ENCODE measurements at regions not wholly inside any gene's neighbourhood (a gene's known extent, or its start where the extent isn't known, plus 50 kb on each side); places are given as distances from the start of the nearest gene placed in this dataset.

DNA sequence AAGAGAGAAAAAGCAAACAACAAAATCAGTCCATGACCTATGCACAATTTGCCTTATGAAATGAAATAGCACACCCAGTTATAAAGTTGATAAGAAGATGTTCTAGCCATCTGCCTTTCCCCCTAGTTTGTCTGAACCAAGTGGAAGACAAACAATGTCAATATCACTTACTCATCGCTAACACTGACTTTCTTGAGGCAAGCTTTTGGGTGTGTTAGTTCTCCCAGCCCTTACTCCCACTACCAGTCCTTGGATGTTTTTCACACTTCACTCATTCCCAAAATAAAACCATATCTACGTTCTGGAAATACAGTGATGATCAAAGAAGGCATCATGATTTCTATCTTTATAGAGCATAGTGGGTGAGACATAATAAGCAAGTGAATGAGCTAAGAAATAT is 393.8 kb downstream of the PCDH20 start:
- DNase-seq = no peak

DNA sequence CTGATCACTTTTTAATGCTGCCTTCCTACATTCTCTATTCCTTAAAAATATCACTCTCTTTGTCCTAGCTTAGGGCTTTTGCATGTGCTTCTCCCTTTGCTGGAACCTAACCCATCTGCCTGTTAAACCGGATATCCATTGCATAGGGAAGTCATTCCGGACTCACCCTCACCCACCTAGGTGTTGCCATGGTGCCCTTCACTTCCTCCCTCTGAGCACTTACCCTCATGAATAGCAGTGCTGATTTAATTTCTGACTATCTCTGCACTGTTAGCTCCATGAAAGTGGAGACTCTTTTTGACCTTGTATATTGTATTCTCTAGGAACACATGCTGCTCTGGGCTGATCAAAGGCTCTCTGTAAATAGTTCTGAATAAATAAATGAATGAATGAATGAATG is 401.9 kb downstream of the PCDH20 start:
- no peak for DNase-seq

DNA sequence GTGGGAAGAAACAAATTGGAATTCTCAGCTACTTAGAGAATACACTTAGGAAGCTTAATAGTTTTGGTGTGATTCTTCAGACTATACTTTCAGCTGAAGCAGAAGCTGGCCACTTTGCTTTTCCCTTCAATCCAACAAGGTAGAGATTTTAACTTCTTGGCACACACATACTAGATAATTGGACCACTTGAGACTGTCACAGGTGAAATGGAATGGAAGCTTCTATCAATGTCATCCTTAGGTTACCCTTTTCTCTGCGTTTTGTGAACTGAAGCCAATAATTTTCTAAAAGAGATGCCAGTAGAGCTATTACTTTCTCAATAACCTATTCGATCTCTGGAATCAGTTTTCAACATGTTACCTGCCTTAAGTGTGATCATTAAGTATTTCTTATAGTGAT is 405.3 kb downstream of the PCDH20 start:
- no peak for DNase-seq

- DNase-seq = no peak
Measured at GRCh38 chr13:61002686-61003085, 413.0 kb downstream of the PCDH20 start.

- no peak for DNase-seq
Measured at GRCh38 chr13:60990032-60990733, 425.5 kb downstream of the PCDH20 start.

DNA sequence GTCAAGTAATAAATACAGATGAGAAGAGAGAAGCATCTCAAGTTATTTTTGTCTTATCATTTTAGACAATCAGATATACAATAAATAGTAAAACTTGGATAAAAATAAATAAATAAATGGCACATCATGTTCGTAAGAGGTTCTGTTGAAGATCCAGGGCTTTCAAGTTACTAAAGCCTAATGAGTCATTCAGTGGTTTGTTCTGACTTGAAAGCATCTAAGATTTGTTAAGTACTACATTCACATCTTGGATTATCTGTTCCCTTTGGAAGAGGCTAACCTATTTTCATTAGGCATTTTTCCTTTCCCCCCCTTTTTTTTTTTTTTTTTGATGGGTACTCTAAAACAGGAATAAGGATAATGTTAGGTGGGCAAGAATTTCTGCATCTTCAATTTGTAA is 429.3 kb downstream of the PCDH20 start:
- no peak for DNase-seq

DNA sequence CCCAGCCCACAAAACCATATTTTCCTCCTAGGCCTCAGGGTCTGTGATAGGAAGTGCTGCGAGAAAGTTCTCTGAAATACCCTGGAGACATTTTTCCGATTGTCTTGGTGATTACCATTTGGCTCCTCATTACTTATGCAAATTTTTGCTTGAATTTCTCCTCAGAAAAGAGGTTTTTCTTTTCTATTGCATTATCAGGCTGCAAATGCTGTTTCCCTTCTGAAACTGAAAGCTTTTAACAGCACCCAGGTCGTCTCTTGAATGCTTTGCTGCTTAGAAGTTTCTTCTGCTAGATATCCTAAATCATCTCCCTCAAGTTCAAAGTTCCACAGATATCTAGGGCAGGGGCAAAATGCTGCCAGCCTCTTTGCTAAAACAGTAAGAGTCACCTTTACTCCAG is 434.2 kb downstream of the PCDH20 start:
- DNase-seq = no peak

DNA sequence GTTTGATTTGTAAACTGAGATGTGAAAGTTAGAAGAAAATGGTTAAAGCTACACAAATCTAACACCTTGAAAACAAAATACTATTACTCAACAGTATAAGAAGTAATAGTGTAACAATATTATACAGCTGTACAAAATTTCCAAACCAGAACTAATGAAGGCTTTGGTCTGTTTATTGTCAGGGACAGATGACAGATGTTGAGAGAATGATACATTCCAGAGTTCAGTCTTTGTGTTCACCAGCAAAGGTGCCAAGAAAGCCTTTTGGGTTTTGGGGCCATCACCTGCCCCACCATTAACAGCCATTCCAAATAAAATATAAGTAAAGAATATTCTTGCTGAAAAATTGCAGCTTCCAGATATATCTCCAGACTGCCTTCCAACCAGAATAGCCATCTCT is 439.3 kb downstream of the PCDH20 start:
- no peak for DNase-seq

- DNase-seq = no peak
Measured at GRCh38 chr13:60974296-60974695, 441.4 kb downstream of the PCDH20 start.

DNA sequence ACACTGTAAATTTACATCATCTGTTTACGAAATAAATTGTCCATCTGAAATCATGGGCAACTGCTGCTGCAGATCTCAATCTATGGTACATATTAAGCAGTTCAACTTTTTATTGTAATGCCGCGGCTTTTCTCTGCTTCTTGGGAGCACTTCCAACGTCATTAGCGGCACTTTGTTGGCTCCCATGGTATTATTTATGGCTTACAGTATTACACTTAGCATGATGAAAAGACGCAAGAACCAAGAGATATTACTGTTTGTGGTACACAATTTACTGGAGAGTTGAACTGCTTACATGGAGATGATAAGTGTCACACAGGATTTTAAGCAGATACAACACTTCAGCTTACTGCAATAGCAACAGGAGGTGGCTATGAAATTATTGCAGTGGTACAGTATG is 442.1 kb downstream of the PCDH20 start:
- no peak for DNase-seq

- no peak for DNase-seq
Measured at GRCh38 chr13:60970736-60971135, 444.9 kb downstream of the PCDH20 start.

DNA sequence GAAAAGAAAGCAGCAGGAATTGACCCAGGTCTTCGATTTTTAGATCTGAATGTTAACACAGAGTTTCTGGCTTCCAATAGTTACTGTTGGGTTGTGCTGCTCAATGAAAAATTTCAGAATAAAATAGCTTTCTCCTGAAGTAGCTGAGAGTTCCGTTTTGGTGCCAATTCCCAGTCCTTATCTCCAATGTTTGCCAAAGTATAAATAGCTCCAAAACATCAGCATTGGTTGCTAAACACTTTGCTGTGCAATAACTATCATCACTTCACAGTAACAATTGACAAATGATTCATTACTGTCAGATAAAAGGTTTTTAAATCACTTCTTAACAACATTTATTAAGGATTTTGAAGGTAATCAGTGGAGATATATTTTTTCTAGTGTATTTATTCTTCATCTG is 446.0 kb downstream of the PCDH20 start:
- DNase-seq = no peak

- DNase-seq = no peak
Measured at GRCh38 chr13:60959427-60959826, 456.2 kb downstream of the PCDH20 start.

GRCh38 chr13:60957816-60958215 is 457.8 kb downstream of the PCDH20 start:
- DNase-seq = no peak

- no peak for DNase-seq
Measured at GRCh38 chr13:60945396-60945795, 470.3 kb downstream of the PCDH20 start.

DNA sequence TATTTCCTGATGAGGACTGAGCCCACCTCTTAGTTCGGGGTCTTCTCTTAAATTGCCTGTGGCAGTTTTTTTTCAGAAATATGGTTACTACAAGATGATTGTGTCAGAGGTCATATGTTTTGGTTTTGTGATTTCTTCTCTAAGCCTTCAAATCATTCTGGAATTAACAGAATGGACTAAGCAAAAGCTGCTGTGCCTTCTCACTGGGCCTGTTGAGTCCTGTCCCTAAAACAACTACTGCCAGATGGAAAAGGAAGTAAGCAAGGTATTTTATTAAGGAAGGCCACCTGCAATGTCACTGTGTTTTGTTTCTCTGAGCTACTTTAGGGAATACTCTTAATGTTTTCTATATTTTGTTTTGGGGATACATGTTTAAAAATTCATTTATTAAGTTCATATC is 470.8 kb downstream of the PCDH20 start:
- no peak for DNase-seq

DNA sequence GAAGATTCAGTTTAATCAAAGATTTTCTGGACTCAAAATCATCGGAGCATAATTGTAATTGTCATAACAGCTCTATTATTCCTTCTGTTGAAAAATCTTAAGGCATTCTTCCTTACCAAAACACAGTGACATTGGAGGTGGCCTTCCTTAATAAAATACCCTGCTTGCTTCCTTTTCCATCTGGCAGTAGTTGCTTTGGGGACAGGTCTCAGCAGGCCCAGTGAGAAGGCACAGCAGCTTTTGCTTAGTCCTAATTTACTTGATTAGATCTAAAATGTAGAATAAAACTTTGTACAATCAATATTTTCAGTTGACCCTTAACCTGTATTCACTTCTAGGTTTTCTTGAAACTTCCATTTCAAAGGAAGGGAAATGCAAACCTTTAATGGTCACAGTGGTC is 471.6 kb downstream of the PCDH20 start:
- DNase-seq = no peak

- no peak for DNase-seq
Measured at GRCh38 chr13:60936281-60936680, 479.4 kb downstream of the PCDH20 start.

- DNase-seq = no peak
Measured at GRCh38 chr13:60933638-60934037, 482.0 kb downstream of the PCDH20 start.

DNA sequence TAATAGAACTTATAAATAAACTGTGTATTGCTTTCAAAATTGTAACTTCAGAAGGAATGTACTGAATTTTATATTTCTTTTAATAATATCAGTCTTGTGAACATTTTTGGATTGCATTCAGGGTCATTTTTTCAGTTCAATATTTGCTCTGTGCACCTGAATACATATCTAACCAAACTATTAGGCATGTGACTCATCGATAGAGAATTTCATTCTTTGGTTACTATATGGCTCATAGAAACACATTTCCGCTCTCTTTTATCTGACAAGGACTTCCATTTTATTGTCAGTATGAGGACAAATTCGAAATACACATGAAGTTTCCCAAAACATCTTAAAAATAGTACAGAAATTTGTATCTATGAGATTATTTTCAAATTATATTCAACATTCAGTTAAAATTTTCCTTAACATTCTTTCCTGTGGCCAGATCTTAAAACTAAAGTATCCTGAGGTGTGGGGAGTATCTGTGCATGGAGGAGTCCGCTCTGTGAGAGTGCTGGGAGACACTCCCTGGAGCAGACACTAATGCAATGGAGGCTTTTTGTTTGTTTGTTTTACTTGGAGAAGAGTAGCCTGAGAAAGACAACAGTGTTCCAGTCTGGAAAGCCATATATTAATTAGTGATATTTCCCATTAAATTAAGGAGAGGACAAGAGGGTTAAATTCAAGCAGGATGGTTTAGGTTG is 483.6 kb downstream of the PCDH20 start:
- no peak for DNase-seq

DNA sequence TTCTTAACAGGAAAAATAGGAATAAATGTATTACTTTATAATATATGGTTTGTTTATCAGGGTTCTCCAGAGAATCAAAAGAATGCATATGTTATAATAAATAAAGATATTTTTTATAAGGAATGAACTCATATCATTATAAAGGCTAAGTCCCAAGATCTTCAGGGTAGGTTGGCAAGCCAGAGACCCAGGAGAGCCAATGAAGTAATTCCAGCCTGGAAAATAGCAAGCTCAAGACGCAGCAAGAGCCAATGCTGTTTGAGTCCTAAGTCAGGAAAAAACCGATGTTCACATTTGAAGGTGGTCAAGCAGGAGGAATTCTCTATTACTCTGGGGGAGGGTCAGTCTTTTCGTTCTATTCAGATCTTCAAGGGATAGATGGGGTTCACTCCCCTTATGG is 490.0 kb downstream of the PCDH20 start:
- no peak for DNase-seq

- DNase-seq = no peak
Measured at GRCh38 chr13:60924856-60925255, 490.8 kb downstream of the PCDH20 start.

DNA sequence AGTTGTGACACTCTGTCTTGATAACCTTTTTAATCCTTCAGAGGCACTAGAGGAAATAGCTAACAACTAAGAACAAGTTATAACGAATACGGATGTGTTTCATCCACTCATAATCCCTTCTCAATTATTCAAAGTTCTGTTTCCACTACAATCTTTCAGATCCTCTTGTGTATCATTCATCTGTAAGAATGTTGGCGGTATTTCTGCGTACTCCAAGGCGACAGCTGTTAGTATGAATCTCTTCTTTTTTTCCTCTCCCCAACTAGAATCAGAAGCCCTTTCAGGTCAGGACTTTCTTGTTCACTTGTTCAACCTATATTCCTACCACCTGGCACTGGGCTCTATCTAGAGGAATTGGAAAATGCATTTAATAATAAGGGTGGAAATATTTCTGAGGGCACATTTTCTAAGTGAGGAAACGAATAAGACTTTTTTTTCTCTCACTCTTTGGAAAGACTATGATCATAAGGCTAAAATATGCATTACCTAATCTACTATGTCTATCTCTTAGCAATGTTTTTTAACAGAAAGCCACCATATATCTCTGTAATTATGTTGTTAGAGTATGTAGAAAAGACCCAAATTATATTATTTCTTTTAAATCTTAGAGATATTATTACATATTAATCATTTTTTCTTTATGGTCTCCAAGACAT is 492.9 kb downstream of the PCDH20 start:
- DNase-seq = no peak

DNA sequence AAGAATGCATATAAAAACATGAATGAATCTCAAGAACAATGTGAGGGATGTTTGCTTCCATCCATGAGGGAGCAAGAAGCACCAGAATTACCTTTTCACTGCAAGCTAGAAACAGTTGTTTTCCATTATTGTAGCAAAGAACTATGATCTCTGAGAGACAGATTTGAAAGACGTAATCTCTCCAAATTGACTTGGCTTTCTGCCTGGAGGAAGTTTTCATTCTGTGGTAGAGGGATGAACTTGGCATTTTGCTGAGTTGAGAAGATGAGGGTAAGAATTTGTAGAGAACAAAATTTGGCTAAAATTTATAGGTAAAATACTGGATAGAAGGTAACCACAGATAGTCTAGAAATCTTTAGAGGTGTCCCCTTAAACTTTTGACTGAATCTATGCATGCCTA is 496.8 kb downstream of the TDRD3 start:
- no peak for DNase-seq
